Keratinocyte (primary cell): ENCODE measurements at regions not wholly inside any gene's neighbourhood (a gene's known extent, or its start where the extent isn't known, plus 50 kb on each side); places are given as distances from the start of the nearest gene placed in this dataset.

Experiments
- DNase-seq: peaks from one replicate; pipeline ENCODE4 v3.0.0-alpha.2; 2011; ENCODE audit warnings: low read depth, missing footprints, low spot score
- FAIRE-seq: peaks from 2 replicates; lab custom pipeline; 2011; peaks lifted over from hg19 to GRCh38; lab: Jason Lieb, UNC
- H2AFZ ChIP-seq: 2 replicates; pipeline ENCODE4 v1.6.0; 2012; ENCODE audit warnings: low read length, control low read depth, inconsistent platforms; ENCODE audit not compliant: control insufficient read depth
- H3K27ac ChIP-seq: 2 replicates; pipeline ENCODE4 v1.5.1; 2011; ENCODE audit warnings: low read length; ENCODE audit not compliant: control insufficient read depth, insufficient read depth
- H3K27me3 ChIP-seq: 3 replicates; pipeline ENCODE4 v1.6.0; 2011; ENCODE audit warnings: low read length; ENCODE audit not compliant: control insufficient read depth, insufficient read depth; ENCODE audit errors: extremely low read depth
- H3K36me3 ChIP-seq, 2 experiments: 2 replicates in 1 of 2; 3 replicates in 1 of 2; pipeline ENCODE4 v1.5.1; 2011; ENCODE audit warnings: low read length in 2 of 2, mild to moderate bottlenecking in 1 of 2; ENCODE audit not compliant: control insufficient read depth in 2 of 2, insufficient read depth in 2 of 2; ENCODE audit errors: extremely low read depth in 1 of 2
- H3K4me1 ChIP-seq: 3 replicates; pipeline ENCODE4 v1.5.1; 2011; ENCODE audit warnings: low read length; ENCODE audit not compliant: control insufficient read depth, insufficient read depth; ENCODE audit errors: extremely low read depth
- H3K4me2 ChIP-seq: 3 replicates; pipeline ENCODE4 v1.6.0; 2011; ENCODE audit warnings: low read depth, low read length; ENCODE audit not compliant: control insufficient read depth, insufficient read depth; ENCODE audit errors: extremely low read depth
- H3K4me3 ChIP-seq, 3 experiments: fragments of 200-600 bp in 1 of 3; sonication (generic) in 1 of 3; 2 replicates in 2 of 3; 3 replicates in 1 of 3; pipeline ENCODE4 v1.5.1; 2011 to 2016; ENCODE audit warnings: low read length in 3 of 3, mild to moderate bottlenecking in 3 of 3, control low read depth in 2 of 3, inconsistent platforms in 1 of 3, low read depth in 1 of 3, mixed read lengths in 1 of 3, mixed run types in 1 of 3, moderate library complexity in 1 of 3; ENCODE audit not compliant: control insufficient read depth in 2 of 3, insufficient read depth in 2 of 3; ENCODE audit errors: extremely low read depth in 1 of 3
- H3K79me2 ChIP-seq: 2 replicates; pipeline ENCODE4 v1.6.0; 2012; ENCODE audit warnings: low read length; ENCODE audit not compliant: control insufficient read depth, insufficient read depth
- H3K9ac ChIP-seq: 3 replicates; pipeline ENCODE4 v1.6.0; 2011; ENCODE audit warnings: low read length; ENCODE audit not compliant: control insufficient read depth, insufficient read depth; ENCODE audit errors: extremely low read depth
- H3K9me1 ChIP-seq: 3 replicates; pipeline ENCODE4 v1.6.0; 2011; ENCODE audit warnings: low read length; ENCODE audit not compliant: control insufficient read depth, insufficient read depth; ENCODE audit errors: extremely low read depth
- H3K9me3 ChIP-seq: 2 replicates; pipeline ENCODE4 v1.5.1; 2012; ENCODE audit warnings: low read depth, low read length; ENCODE audit not compliant: control insufficient read depth
- H4K20me1 ChIP-seq: 3 replicates; pipeline ENCODE4 v1.6.0; 2011; ENCODE audit warnings: low read length; ENCODE audit not compliant: control insufficient read depth, insufficient read depth; ENCODE audit errors: extremely low read depth
- CTCF ChIP-seq, 3 experiments: IDR thresholded peaks in 1 of 3; conservative IDR thresholded peaks in 1 of 3; optimal IDR thresholded peaks in 1 of 3; 2 replicates in 2 of 3; 3 replicates in 1 of 3; pipeline versions ENCODE3 to v1.5.1; 2011; ENCODE audit warnings: low read length in 3 of 3, mild to moderate bottlenecking in 3 of 3, moderate library complexity in 2 of 3, control low read depth in 1 of 3, inconsistent platforms in 1 of 3; ENCODE audit not compliant: insufficient read depth in 2 of 3; ENCODE audit errors: extremely low read depth in 1 of 3
- EZH2 ChIP-seq: IDR thresholded peaks from one replicate; pipeline ENCODE4 v1.6.1; 2012; ENCODE audit warnings: inconsistent platforms, mild to moderate bottlenecking, low read length, moderate library complexity
- dilution Hi-C: fragments of 300-500 bp; cut with MboI; formaldehyde crosslinking; loops from one replicate; pipeline ENCODE4 v1.7.0; 2020; ENCODE audit warnings: low sequenced_read_pairs; ENCODE audit not compliant: extremely low pct_ligation_motif_present

GRCh38 chr6:1170794-1171193 lies 141.1 kb upstream of the FOXQ1 start:
- TF ChIP-seq EZH2 (no peak), CTCF (optimal IDR thresholded peaks at IDR 0.05 in 1 of 3, IDR thresholded peaks at IDR 0.05 in 1 of 3, conservative IDR thresholded peaks at IDR 0.05 in 1 of 3; ENCODE audit: extremely low read depth in 1 of 3, insufficient read depth in 2 of 3, low read length in 3 of 3) (no peak)
- Histone ChIP-seq H2AFZ (no peak overlapping the region), H3K27me3 (no peaks in the 10 kb centered on the region)

GRCh38 chr6:1164600-1164999 lies 147.3 kb upstream of the FOXQ1 start:
- Histone ChIP-seq H3K9me1 (no peaks in the 10 kb centered on the region), H4K20me1 (no peaks in the 10 kb centered on the region), H3K27me3 (no peaks in the 10 kb centered on the region), H3K27ac (no peak overlapping the region), H3K9me3 (no peaks in the 10 kb centered on the region), H3K79me2 (no peaks in the 10 kb centered on the region), H2AFZ (no peak overlapping the region), H3K36me3 (no peaks in the 10 kb centered on the region), H3K4me2 (no peak overlapping the region), H3K4me1 (peaks cover 5% of the 10 kb centered on the region), H3K4me3 (no peak overlapping the region), H3K9ac (no peak overlapping the region)
- DNase-seq (no peak), FAIRE-seq (peak; percentile 69)
- dilution Hi-C loops = no loop called here
- no peak for TF ChIP-seq EZH2

More at GRCh38 chr6:1170794-1171193, 141.1 kb upstream of the FOXQ1 start:
- FAIRE-seq (no peak), DNase-seq (no peak)
- Histone ChIP-seq H3K9ac (no peak overlapping the region), H3K36me3 (no peaks in the 10 kb centered on the region), H3K4me1 (peaks cover 2% of the 10 kb centered on the region), H3K9me1 (no peaks in the 10 kb centered on the region), H4K20me1 (no peaks in the 10 kb centered on the region), H3K27ac (no peak overlapping the region), H3K4me3 (no peak overlapping the region), H3K4me2 (no peak overlapping the region), H3K9me3 (no peaks in the 10 kb centered on the region), H3K79me2 (no peaks in the 10 kb centered on the region)
- dilution Hi-C loops = no loop called here

- Histone ChIP-seq H3K9me1 (no peaks in the 10 kb centered on the region), H3K4me2 (no peak overlapping the region), H3K9ac (no peak overlapping the region), H4K20me1 (no peaks in the 10 kb centered on the region), H3K27ac (no peak overlapping the region), H3K4me1 (peaks cover 5% of the 10 kb centered on the region), H3K9me3 (no peaks in the 10 kb centered on the region), H3K4me3 (no peak overlapping the region), H3K36me3 (no peaks in the 10 kb centered on the region), H2AFZ (no peak overlapping the region), H3K27me3 (no peaks in the 10 kb centered on the region), H3K79me2 (no peaks in the 10 kb centered on the region)
- no peak for FAIRE-seq
- TF ChIP-seq CTCF (optimal IDR thresholded peaks at IDR 0.05 in 1 of 3, IDR thresholded peaks at IDR 0.05 in 1 of 3, conservative IDR thresholded peaks at IDR 0.05 in 1 of 3; ENCODE audit: extremely low read depth in 1 of 3, insufficient read depth in 2 of 3, low read length in 3 of 3) (no peak), EZH2 (no peak)
- dilution Hi-C loops = no loop called here
- DNase-seq = no peak
Measured at GRCh38 chr6:1163501-1163900, 148.4 kb upstream of the FOXQ1 start.
